GM21447 (cell line): ENCODE measurements at regions not wholly inside any gene's neighbourhood (a gene's known extent, or its start where the extent isn't known, plus 50 kb on each side); places are given as distances from the start of the nearest gene placed in this dataset.
"Not testable (repeated sequence)": the region's sequence is repeated elsewhere in the genome, so short reads cannot be mapped to it uniquely, and the experiment has no call there.

Experiments
- ATAC-seq: cut with Tn5 transposase; IDR thresholded peaks from one replicate; pipeline ENCODE4 v1.9.1; 2021; ENCODE audit not compliant: unreplicated experiment

GRCh38 chr11:103800406-103801114, 235.9 kb upstream of the DDI1 start:
- no peak for ATAC-seq

GRCh38 chr11:103803062-103803461, 233.4 kb upstream of the DDI1 start:
- no peak for ATAC-seq

- no peak for ATAC-seq
Observed at GRCh38 chr11:103805688-103806009, 230.8 kb upstream of the DDI1 start.

DNA sequence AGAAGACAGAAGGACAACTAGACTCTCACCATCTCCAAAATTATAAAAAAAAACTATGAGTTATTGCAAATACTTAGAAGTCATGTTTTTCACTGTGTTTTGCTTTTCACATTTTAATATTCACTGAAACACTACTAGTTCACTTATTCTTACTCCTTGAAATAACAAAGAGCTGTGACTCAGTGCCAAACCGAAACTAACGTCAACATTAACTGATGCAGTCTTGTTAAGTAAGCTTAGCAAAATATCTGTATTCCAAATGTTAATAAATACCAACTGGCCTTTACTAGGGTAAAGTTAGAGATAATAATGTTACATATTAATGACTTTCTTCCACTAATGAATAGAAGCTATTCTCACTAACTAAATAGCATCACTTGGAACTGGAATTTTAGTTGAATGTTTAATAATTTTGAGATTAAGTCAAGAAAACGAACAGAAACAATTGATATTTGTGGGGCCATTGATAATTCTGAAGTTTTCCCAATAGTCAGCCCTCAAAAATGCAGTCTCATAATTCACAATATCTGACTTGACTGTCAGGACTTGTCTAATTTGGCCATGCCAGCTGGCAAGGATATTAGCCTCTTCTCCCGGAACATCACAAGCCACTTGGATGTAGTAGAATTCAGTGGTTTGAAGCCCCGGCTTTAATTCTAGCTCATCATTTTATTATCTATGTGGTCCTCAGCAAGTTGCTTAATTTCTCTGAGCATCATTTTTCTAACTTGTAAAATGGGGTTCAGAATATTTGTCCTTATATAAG, 230.1 kb upstream of the DDI1 start:
- ATAC-seq = no peak

DNA sequence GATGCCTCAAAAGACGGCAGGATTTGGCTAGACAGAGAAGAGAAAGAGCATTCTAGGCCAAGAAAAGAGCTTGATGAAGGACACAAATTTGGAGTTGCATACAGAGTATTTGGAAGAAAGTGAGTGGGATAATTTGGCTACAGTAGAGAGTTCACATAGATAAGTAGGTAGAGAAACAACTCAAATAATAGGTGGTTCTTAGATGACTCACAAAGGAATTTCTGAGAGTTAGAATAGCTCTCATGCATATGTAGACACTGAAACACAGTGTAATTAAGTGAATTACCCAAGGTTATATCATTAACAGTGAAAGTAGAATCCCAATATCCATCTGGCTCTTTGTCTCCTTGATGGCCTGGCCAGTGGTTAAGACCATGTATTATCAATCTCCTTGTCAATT, 228.6 kb upstream of the DDI1 start:
- ATAC-seq = no peak

- ATAC-seq = no peak
Observed at GRCh38 chr11:103808252-103808651, 228.2 kb upstream of the DDI1 start.

- ATAC-seq = no peak
Observed at GRCh38 chr11:103811870-103812455, 224.5 kb upstream of the DDI1 start.

DNA sequence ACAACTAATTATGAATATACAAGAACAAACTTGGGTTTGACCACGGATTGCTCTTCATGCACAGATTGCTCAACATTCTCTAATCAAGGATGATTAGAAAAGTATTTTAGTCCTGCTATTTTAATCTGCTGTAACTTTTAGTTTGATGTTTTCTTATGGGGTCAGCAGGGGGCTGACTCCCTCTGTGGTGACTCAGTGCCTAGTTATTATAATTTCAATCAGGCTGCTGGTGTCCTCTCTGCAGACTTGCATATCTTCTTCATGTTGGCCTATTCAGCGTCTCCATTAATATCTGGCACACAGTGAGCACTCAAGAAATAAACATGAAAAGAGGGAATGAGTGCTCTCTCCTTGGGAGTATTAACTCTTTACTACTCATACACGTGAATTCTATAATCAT, 223.8 kb upstream of the DDI1 start:
- ATAC-seq = no peak

DNA sequence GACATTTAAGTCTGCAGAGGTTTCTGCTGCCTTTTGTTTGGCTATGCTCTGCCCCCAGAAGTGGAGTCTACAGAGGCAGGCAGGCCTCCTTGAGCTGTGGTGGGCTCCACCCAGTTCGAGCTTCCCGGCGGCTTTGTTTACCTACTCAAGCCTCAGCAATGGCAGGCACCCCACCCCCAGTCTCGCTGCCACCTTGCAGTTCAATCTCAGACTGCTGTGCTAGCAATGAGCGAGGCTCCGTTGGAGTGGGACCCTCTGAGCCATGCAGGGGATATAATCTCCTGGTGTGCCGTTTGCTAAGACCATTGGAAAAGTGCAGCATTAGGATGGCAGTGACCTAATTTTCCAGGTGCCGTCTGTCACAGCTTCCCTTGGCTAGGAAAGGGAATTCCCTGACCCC, 216.1 kb upstream of the DDI1 start:
- not testable (repeated sequence) for ATAC-seq

DNA sequence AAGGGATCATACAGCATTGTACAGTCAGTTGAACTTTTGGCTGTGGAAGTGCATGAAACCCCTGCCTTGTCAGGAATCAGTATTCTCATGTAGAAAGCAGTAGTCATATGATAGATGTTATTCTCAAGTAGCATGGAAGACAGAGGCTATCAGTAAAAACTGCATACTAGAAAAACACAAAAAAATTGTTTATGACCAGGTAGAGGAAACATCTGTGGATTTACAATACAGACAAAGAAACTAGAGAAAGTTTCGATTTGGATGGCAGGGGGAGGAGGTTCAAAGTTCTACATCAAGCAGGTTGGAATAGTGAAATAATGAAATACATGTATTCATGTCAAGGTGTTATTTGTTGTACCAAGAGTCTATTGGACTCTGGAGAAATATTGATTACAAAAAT, 212.3 kb upstream of the DDI1 start:
- no peak for ATAC-seq

DNA sequence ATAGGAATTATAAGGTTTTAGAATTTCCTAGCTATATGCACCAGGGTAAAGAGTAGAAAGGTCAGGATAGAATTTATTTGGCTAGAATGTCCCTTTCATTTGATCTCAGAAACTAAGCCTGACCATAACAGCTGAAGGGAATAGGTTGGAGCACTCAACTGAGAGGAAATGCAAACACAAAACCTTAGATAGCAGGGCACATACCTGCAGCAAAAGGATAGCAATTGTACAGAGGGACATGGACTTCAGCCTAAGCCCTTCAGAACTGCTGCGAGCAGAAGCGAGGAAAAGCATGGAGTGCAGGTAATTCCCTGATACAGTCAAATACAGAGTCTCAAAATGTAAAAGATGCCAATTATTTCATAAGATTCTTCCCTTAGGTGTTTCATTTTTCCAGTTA, 211.0 kb upstream of the DDI1 start:
- ATAC-seq = no peak

DNA sequence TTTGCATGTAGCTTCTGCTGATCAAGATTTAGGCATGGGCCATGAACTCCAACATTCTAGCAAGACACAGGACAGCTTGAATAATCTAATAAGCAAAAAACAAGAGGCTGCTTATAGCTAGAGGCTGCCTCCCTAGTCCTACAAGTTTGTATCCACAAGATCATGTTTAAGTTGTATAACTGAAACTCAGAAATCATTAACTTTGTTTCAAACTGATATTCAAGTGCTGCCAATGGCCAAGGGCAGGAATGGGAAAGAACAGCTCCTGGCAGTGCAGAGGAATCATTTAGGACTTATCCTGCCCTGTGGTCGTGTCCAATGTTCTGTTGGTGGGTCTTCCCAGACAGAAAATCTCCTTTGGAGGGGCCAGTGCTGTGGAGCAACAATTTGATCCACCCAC, 209.6 kb upstream of the DDI1 start:
- no peak for ATAC-seq

GRCh38 chr11:103829596-103829995, 206.8 kb upstream of the DDI1 start:
- no peak for ATAC-seq

DNA sequence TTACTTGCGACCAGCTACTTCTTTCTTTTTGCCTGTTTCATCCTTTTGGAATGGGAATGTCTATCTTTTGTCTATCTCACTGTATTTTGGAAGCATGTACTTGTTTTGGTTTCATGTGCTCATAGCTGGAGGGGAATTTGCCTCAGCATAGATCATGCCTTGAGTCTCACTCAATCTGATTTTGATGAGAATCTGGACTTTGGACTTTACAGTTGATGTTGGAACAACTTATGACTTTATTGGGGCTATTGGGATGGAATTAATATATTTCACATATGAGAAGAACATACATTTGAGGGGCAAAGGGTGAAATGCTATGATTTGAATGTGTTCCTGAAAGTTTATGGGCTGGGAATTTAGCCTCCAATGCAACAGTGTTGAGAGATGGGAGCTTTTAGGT, 206.2 kb upstream of the DDI1 start:
- ATAC-seq = no peak

GRCh38 chr11:103832762-103833161, 203.7 kb upstream of the DDI1 start:
- ATAC-seq = no peak

- ATAC-seq = no peak
Observed at GRCh38 chr11:103842191-103842590, 194.2 kb upstream of the DDI1 start.

GRCh38 chr11:103842795-103843194, 193.6 kb upstream of the DDI1 start:
- ATAC-seq = no peak

DNA sequence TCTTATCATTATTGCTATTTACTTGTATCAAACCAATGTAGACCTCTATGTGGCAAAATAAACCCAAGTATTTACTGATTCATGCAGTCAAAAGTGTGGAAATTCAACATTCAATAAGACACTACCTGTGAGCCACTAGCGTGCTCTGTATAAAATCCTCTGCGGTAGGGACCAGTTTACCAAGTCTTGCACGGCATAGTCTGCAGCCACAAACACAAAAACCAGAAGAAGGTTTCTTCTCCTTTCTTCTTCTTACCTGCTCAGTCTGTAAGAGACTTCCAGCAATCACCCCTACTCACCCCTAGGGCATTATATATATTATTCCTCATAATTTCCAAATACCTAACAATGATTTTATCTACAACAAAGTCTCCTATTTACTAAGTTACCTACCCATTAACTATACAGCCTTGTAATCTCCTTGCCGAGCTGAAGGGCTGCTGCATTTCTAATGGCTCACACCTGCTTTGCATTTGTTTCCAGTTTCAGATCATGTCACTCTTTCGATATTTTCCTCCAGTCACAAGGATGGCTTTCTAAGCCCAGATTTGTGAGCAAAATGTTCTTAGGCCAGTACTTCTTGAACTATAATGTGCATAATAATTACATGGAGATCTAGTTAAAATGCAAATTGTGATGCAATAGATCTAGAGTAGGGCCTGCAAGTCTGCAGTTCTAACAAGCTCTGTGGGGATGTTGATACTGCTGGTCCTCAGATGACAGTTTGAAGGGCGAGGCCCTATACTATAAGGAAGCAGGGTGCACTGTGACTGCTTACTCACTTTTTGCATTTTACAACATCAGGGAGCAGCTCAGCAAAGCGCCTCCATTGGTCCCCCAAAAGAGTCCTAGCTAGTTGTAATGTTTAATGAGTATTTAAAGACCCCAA, 191.9 kb upstream of the DDI1 start:
- ATAC-seq = peak; percentile 98

DNA sequence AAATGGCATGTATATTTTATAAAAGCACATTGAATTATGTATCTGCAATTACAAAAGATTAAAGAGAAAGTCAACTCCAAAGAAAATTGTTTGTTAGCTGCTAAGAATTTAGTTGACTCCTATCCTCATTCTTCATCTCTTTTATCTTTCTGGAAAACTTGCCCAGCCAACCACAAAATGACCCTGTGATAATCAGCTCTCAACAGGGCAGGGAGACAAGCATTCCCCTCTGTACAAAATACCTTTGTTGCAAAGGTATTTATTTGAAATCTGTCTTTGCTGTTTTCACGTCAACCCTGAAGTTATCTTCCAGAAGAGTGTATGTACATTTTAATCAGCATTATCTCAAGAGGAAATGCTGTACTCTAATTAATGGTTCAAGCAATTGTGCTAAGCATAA, 191.1 kb upstream of the DDI1 start:
- ATAC-seq = no peak

DNA sequence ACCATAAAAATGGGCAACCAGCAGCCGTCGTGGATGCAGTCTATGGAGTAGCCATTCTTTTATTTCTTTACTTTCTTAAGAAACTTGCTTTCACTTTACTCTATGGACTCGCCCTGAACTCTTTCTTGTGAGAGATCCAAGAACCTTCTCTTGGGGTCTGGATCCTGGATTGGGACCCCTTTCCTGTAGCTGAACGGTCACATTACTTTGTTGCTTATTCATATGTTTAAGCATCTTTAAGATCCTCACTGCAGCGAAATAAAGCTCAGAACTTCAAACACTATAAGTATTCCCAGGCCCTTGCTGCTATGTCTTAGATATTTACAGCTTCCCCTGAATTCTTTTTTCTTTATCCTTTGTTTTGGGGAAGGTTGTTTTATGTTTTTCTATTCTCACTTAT, 187.8 kb upstream of the DDI1 start:
- ATAC-seq = no peak

DNA sequence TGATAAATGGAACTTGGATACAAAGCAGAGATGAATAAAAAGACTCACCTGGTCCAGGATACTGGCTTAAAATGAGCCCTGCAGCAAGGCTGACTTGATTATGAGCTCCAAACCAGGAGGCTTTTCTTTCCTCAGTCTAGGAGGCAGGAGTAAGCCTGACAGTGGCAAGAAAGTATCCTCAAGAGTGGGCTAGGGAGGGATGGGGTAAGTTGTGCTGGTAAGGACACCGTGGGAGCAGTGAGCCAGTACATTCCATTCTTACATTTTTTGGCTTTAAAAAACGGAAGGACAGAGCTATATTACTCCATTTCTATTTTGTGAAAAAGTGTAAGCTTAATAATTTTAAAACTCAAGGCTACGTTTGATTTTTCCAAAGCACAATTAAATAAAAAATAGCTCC, 187.1 kb upstream of the DDI1 start:
- no peak for ATAC-seq
